GM21515 (cell line): ENCODE measurements at regions not wholly inside any gene's neighbourhood (a gene's known extent, or its start where the extent isn't known, plus 50 kb on each side); places are given as distances from the start of the nearest gene placed in this dataset.
"Not testable (repeated sequence)": the region's sequence is repeated elsewhere in the genome, so short reads cannot be mapped to it uniquely, and the experiment has no call there.

Experiments
- ATAC-seq: cut with Tn5 transposase; IDR thresholded peaks from one replicate; pipeline ENCODE4 v1.9.1; 2021; ENCODE audit not compliant: unreplicated experiment

DNA sequence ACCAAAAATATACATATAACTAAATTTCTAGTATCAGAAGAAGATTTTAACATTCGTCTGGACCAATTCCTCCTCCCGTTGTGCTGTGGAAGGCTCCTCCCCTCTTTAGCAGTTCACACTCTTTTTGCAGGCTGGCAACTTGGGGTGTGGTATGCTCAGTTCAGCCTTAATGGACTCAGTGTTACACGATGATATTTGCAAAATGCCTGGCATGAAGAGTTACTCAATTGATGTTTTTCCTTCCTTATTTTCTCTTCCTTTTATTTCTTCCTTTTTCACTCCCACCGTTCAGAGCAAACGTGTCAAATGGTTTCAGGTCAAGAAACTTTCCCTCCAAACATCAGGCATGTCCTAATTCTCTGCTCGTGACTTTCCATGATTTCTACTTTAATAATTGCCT, 248.3 kb downstream of the PHF14 start:
- ATAC-seq: no peak

- no peak for ATAC-seq
These were observed 250.9 kb downstream of the PHF14 start for GRCh38 chr7:11224535-11224934.

DNA sequence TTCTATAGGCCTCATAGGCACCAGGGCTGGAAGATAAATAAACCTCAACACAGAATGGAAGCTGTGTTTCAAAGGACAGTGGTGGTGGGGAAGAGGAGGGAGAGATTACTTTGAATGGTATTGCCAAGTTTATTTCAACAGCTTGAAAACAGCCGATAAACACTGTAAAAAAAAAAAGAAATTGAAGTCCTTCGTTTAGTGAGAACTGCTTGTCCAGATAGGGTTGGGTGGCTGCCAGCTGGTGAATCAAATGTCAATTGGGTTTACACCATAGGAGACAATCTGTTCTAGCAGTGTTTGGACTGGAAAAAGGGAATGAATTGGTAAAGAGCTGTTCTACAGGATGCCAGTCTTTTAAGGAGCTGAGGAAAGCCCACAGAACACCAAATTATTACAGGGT, 254.8 kb downstream of the PHF14 start:
- ATAC-seq: no peak

DNA sequence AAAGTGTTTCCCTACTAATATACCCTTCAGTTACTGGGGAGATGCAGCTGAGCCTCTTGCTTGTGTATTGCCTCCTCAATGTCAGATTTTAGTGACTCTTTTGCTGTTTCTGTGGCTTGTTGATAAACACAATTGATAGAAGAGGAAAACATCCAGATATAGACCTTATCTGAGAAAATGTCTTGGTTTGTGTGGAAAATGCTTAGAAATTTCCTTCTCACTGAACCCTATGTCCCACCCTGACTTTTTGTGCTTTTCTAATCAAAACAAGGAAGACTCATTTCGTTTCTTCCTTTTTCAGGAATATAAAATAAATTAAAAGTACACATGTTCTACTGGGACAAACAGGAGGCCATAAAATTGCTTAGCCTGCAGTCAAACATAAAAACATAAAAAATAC, 257.5 kb downstream of the PHF14 start:
- ATAC-seq: no peak

DNA sequence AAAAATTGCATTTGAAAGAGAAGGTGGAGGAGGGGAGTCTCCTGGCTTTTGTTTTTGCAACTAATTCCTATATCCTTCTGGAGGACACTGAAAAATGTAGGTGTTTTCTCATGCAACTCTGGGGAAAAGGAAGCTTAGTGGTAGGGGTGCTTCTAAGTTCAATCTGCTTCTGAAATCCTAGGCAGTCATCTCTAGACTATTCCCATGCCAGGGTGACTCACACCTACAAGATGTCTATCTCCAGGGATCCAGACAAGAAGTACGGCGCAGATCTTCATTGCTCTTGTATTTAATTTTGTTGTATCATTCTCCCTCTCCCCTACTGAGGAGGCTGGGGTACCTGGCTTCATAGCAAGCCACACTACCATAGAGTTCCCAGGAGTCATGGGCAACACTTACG, 258.8 kb downstream of the PHF14 start:
- no peak for ATAC-seq

DNA sequence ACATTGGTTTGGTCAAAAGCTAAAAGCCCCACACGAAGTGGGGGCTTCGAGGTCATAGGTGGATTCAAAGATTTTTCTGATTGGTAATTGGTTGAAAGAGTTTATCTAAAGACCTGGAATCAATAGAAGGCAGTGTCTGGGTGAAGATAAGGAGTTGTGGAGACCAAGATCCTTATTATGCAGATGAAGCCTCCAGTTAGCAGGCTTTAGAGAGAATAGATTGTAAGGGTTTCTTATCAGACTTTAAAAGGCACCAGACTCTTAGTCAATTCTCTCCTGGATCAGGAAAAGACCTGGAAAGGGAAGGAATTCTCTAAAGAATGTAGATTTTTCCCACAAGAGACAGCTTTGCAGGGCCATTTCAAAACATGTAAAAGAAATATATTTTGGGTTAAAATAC, 260.2 kb downstream of the PHF14 start:
- no peak for ATAC-seq

DNA sequence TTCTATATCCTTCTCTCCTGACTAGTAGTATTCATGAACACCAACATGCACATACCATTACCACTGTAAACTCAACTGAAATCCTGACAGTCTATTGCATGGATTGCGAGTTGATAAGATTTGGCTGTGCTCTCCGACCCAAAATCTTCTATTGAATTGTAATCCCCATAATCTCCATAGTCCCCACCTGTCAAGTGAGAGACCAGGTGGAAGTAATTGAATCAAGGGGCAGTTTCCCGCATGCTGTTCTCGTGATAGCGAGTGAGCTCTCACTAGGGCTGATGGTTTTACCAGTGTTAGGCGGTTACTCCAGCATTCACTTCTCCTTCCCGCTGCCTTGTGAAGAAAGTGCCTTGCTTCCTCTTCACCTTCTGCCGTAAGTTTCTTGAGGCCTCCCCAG, 261.8 kb downstream of the PHF14 start:
- no peak for ATAC-seq

DNA sequence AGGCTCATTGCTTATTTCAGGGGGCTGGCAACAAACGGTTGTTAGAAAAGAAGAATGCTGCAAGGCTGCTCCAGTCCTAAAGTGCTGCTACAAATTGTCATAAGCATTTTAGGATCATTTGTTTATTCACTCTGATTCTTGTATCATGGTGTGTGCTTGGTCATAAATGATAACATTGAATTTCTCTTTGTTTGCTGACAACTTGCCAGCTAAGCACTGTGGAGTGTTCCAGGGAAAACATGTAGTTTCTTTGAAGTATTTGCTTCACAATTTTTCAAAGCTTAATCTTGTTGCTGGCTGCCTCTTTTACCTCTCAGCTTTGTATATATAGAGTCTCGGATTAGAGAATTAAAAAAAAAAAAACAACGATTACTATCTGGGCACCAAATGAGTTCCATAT, 263.0 kb downstream of the PHF14 start:
- no peak for ATAC-seq

GRCh38 chr7:11237742-11238141, 264.1 kb downstream of the PHF14 start:
- no peak for ATAC-seq

- ATAC-seq: no peak
These were observed 265.6 kb downstream of the PHF14 start for GRCh38 chr7:11239316-11239715.

GRCh38 chr7:11243739-11244138, 270.1 kb downstream of the PHF14 start:
- ATAC-seq: no peak

DNA sequence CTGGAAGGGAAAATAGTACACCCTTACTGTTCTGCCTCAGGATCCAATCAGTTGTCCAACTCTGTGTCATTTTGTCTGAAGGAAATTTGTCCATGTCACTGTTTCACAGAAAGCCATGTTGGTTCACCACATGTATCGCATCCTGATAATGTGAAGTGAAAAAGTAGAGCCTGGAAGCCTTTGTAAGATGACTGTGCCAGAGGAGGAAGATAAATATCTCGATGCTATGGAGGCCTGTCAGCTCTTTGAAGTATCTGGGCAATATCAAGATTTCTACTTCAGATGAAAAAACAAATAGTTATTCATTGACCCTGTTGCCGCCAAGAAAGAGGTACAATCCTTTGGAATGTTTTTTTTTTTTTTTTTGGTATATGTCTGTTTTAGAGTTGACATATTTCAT, 270.5 kb downstream of the PHF14 start:
- ATAC-seq: no peak

GRCh38 chr7:11247545-11247944, 273.9 kb downstream of the PHF14 start:
- ATAC-seq: no peak

DNA sequence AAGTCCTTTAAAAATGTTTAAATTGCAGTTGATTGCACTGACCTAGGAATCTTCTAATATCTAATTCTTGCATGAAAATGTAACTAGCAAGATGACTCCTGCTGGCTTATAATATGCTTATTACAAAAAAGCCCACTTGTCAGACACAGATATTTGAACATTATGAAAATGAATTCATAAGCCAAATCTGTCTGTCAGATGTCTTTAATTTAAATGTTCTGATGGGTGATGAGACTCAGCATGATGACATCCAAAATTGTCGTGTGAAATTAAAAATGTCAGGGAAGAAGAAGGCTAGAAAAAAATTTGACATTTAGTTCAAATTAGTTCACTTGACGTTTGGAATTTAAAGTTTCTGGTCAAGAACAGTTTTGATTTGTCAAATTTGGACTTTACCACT, 277.8 kb downstream of the PHF14 start:
- no peak for ATAC-seq

- ATAC-seq: no peak
These were observed 278.4 kb downstream of the PHF14 start for GRCh38 chr7:11252011-11252607.

DNA sequence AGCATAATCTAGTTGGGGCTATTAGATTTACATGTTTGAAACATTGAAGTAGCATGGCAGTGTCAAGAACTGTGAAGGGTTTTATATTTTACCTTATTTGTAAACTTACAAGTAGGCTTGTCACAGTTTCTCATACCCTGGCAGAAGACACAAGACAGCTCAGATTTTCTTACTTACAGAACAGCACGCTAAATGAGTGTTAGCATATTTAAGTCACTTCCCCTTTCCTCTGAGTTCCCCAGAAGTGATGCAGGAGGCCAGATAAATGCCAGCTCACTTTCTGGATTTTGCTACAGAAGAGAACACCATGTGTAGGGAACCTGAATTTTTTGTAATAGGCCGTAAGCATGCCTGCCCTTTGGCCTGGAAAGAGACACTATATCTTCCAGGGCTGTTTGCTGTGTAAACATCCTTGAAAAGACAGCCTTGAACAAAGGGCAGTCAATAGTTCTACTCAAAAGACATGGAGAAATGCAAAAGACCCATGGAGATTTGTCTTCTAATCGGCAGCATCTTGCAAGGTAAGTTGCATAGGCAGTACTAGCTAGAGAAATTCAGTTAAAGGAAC, 279.1 kb downstream of the PHF14 start:
- no peak for ATAC-seq

DNA sequence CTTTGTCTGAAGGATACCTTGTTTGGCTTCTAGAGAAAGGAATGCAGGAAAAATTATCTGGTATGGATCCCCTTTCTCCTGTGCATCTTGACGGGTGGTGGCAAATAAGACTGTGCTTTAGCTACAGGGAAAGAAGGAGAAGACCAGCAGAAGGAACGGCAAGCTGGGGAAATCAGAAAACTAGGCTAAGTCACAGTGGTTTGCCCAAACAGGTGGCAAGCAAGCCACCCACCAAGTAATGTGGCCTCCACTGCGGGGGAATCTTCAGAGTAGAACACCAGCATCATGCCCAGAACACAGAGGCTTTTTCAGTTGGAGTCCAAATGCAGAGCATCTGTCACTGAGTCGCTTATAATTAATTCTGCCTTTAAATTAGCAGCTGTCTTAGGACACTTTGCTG, 282.8 kb downstream of the PHF14 start:
- no peak for ATAC-seq

GRCh38 chr7:11261470-11261869, 287.8 kb downstream of the PHF14 start:
- no peak for ATAC-seq

DNA sequence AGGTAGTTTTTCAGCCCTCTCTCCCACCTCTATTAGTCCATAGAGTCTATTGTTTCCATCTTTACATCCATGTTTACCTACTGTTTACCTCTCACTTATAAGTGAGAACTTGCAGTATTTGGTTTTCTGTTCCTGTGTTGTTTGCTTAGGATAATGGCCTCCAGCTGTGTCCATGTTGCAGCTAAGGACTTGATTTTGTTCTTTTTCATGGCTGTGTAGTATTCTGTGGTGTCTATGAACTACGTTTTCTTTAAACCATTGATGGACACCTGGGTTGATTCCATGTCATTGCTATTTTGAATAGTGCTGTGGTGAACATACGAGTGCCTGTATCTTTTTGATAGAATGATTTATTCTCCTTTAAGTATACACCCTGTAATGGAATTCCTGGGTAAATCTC, 292.4 kb downstream of the PHF14 start:
- no peak for ATAC-seq

- ATAC-seq: no peak
These were observed 298.7 kb downstream of the PHF14 start for GRCh38 chr7:11272352-11272751.

GRCh38 chr7:11274074-11274473, 300.4 kb downstream of the PHF14 start:
- ATAC-seq: no peak

GRCh38 chr7:11281953-11282352, 308.3 kb downstream of the PHF14 start:
- no peak for ATAC-seq

DNA sequence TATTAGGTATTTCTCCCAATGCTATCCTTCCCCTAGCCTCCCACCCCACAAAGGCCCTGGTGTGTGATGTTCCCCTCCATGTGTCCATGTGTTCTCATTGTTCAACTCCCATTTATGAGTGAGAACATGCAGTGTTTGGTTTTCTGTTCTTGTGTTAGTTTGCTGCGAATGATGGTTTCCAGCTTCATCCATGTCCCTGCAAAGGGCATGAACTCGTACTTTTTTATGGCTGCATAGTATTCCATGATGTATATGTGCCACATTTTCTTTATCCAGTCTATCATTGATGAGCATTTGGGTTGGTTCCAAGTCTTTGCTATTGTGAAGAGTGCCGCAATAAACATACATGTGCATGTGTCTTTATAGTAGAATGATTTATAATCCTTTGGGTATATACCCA, 309.9 kb downstream of the PHF14 start:
- ATAC-seq: not testable (repeated sequence)
